Activated naive CD8-positive, alpha-beta T cell treated with anti-CD3 and anti-CD28 coated beads, Interleukin-2, amount 10 ng/mL, durations not matched to agents 7 days and 5 days (primary cell): ENCODE measurements at regions not wholly inside any gene's neighbourhood (a gene's known extent, or its start where the extent isn't known, plus 50 kb on each side); places are given as distances from the start of the nearest gene placed in this dataset.
"Not testable (repeated sequence)": the region's sequence is repeated elsewhere in the genome, so short reads cannot be mapped to it uniquely, and the experiment has no call there.

Experiments
- ATAC-seq: fragments of 150-1000 bp; cut with Tn5 transposase; one replicate; pipeline ENCODE4 v1.10.0; 2021; ENCODE audit warnings: low read depth, moderate library complexity
- POLR2A ChIA-PET: fragments of 350-600 bp; sonication (Branson Sonifier 250); formaldehyde crosslinking; loops from one replicate; lab custom pipeline; 2021; ENCODE audit warnings: antibody characterized with exemption; lab: Charles Lee
- DNase-seq: peaks from one replicate; pipeline ENCODE4 v3.0.0; 2021
- H3K27ac Mint-ChIP-seq: one replicate; pipeline ENCODE4 v1.8.0; 2022; ENCODE audit warnings: mild to moderate bottlenecking, mixed read lengths
- H3K27me3 Mint-ChIP-seq: one replicate; pipeline ENCODE4 v1.8.0; 2022; ENCODE audit warnings: mild to moderate bottlenecking, moderate library complexity, mixed read lengths
- H3K36me3 Mint-ChIP-seq: one replicate; pipeline ENCODE4 v1.8.0; 2021; ENCODE audit warnings: mild to moderate bottlenecking, mixed read lengths
- H3K4me1 Mint-ChIP-seq: one replicate; pipeline ENCODE4 v1.8.0; 2021; ENCODE audit warnings: mixed read lengths
- H3K4me3 Mint-ChIP-seq: one replicate; pipeline ENCODE4 v1.8.0; 2022; ENCODE audit warnings: mild to moderate bottlenecking, moderate library complexity, mixed read lengths
- H3K9me3 Mint-ChIP-seq: one replicate; pipeline ENCODE4 v1.8.0; 2021; ENCODE audit warnings: mixed read lengths

DNA sequence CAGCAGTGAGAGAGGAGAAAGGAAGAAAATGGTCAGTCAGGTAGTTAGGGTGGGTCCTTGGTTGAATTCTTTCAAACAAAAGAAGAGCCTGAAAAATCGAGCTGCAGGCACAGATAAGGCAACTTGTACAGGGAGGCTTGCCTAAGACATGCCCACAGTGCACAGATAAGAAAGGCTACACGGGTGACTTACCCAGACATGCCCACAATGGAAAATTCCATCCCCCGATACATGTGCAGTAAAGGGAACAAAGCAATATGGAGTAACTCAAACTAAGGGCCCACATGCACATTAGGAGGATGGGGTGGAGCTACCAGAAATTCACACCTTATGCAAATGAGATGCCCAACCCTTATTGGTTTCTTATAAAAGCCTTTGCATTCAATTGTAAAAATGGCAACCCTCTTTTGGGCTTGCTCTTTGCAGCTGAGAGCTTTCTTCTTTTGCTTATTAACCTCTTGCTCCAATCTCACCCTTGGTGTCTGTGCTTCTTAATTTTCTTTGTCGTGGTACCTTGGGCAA, 110.3 kb upstream of the RMP24 start:
- H3K27me3 Mint-ChIP-seq = no peaks in the 10 kb centered on the region
- H3K9me3 Mint-ChIP-seq = no peaks in the 10 kb centered on the region
- no peak overlapping the region for H3K4me3 Mint-ChIP-seq
- H3K36me3 Mint-ChIP-seq = no peaks in the 10 kb centered on the region
- H3K4me1 Mint-ChIP-seq = peaks cover 3% of the 10 kb centered on the region
- no peak overlapping the region for H3K27ac Mint-ChIP-seq
- POLR2A ChIA-PET = no interaction called here
- DNase-seq (no peak), ATAC-seq (no peak)

DNA sequence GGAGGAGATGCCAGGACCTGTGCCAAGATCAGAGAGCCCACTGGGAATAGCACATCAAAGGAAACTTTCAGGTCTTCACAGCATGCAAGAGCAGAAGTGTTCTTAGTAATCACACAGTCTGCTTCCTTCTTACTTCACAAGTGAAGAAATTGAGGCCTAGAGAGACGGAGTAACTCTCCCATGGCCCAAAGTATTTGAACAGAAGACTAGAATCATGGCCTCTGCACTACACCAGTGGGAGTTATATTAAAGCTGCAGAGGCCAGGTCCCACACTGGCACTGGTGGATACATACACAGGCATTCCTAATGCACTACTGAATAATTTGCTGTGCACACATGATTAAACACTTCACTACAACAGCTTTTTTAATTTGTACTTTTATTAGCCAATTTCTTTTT, 107.6 kb upstream of the RMP24 start:
- Mint-ChIP-seq H3K9me3 (no peaks in the 10 kb centered on the region), H3K36me3 (no peaks in the 10 kb centered on the region), H3K4me3 (no peak overlapping the region), H3K27me3 (peaks cover 5% of the 10 kb centered on the region), H3K4me1 (peaks cover 3% of the 10 kb centered on the region), H3K27ac (no peak overlapping the region)
- no peak for DNase-seq
- no peak for ATAC-seq
- POLR2A ChIA-PET = no interaction called here

DNA sequence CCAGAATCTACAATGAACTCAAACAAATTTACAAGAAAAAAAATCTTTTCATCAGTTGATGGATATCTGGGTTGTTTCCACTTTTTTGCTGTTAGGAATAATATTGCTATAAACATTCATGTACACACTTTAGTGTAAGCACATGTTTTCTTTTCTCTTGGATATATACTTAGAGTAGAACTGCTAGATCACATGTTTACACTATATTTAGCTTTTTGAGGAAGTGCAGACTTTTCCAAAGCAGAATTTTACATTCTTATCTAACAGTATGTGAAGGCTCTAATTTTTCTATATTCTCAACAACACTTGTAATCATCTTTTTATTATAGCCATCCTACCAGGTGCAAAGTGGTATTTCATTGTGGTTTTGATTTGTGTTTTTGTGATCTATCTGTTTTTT, 103.6 kb upstream of the RMP24 start:
- no peak for DNase-seq
- peaks cover 11% of the 10 kb centered on the region for H3K27me3 Mint-ChIP-seq
- POLR2A ChIA-PET = no interaction called here
- no peaks in the 10 kb centered on the region for H3K36me3 Mint-ChIP-seq
- H3K27ac Mint-ChIP-seq = no peak overlapping the region
- H3K9me3 Mint-ChIP-seq = no peaks in the 10 kb centered on the region
- no peaks in the 10 kb centered on the region for H3K4me1 Mint-ChIP-seq
- no peak for ATAC-seq
- H3K4me3 Mint-ChIP-seq = no peak overlapping the region

DNA sequence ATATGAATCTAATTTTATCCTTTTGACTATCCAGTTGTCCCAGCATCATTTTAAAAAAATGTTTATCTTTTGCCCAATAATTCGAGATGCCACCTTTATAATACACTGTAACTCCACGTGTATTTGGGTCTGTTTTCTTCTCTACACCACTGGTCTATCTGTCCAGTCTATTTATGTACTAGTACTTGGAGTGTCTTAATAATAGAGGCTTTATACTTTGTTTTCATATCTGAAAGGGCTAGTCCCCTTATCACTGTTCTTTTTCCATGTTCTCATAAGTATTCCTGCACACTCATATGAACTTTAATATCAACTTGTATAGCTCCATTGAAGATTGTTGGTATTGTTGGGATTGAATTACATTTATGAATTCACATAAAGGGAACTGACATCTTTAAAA, 101.1 kb upstream of the RMP24 start:
- peaks cover 12% of the 10 kb centered on the region for H3K27me3 Mint-ChIP-seq
- no peaks in the 10 kb centered on the region for H3K4me1 Mint-ChIP-seq
- POLR2A ChIA-PET = no interaction called here
- no peak overlapping the region for H3K27ac Mint-ChIP-seq
- DNase-seq = no peak
- H3K36me3 Mint-ChIP-seq = no peaks in the 10 kb centered on the region
- no peak for ATAC-seq
- no peak overlapping the region for H3K4me3 Mint-ChIP-seq
- H3K9me3 Mint-ChIP-seq = no peaks in the 10 kb centered on the region

DNA sequence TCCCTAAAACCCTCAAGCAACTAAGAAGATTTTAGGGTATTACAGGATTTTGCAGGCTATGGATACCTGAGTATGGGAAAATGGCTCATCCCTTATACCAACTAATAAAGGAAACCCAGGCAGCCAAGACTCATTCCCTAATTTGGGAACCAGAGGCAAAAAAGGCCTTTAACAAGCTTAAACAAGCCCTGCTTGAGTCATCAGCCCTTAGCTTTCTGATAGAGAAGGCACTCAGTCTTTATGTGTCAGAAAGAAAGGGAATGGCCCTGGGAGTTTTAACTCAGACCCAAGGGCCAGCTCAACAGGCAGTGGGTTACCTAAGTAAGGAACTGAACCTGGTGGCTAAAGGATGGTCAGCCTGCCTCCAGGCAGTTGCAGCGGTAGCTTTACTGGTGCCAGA, 96.9 kb upstream of the RMP24 start:
- DNase-seq = no peak
- POLR2A ChIA-PET = no interaction called here
- no peak overlapping the region for H3K4me3 Mint-ChIP-seq
- no peaks in the 10 kb centered on the region for H3K9me3 Mint-ChIP-seq
- H3K36me3 Mint-ChIP-seq = no peaks in the 10 kb centered on the region
- no peak for ATAC-seq
- H3K27ac Mint-ChIP-seq = no peak overlapping the region
- no peaks in the 10 kb centered on the region for H3K4me1 Mint-ChIP-seq
- H3K27me3 Mint-ChIP-seq = peaks cover 14% of the 10 kb centered on the region

DNA sequence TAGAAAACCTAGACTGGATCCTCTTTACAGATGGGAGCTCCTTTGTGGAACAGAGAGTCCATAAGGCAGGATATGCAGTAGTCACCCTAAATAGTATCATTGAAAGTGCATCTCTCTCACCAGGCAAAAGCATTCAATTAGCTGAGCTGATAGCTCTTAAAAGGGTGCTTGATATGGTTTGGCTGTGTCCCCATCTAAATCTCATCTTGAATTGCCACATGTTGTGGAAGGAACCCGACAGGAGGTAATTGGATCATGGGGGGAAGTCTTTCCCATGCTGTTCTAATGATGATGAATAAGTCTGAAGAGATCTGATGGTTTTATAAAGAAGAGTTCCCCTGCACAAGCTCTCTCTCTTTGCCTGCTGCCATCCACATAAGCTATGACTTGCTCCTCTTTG, 96.2 kb upstream of the RMP24 start:
- no peaks in the 10 kb centered on the region for H3K4me1 Mint-ChIP-seq
- H3K4me3 Mint-ChIP-seq = no peak overlapping the region
- ATAC-seq (no peak), DNase-seq (no peak)
- peaks cover 11% of the 10 kb centered on the region for H3K27me3 Mint-ChIP-seq
- no peak overlapping the region for H3K27ac Mint-ChIP-seq
- POLR2A ChIA-PET = no interaction called here
- H3K36me3 Mint-ChIP-seq = no peaks in the 10 kb centered on the region
- H3K9me3 Mint-ChIP-seq = no peaks in the 10 kb centered on the region

DNA sequence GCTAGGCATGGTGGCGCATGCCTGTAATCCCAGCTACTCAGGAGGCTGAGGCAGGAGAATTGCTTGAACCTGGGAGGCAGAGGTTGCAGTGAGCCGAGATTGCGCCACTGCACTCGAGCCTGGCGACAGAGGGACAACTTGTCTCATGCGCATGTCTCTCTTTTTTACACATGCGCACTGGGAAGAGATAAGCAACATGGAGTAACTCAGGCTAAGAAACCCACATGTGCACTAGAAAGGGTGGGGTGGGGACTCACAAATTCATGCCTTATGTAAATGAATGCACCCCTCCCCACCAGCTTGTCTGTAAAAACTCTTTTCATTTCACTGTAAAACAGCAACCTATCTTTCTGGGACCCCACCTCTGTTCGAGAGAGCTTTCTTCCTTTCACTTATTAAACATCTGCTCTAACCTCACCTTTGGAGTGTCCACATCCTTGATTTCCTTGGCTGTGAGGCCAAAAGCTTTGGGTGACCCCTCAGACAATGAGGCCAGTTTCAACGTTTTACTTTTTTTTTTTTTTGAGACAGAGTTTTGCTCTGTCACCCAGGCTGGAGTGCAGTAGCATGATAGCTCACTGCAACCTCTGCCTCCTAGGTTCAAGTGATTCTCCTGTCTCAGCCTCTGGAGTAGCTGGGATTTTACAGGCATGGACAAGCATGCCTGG, 91.6 kb upstream of the RMP24 start:
- Mint-ChIP-seq H3K4me1 (no peaks in the 10 kb centered on the region), H3K4me3 (no peak overlapping the region), H3K27ac (no peak overlapping the region), H3K36me3 (no peaks in the 10 kb centered on the region), H3K27me3 (peaks cover 8% of the 10 kb centered on the region), H3K9me3 (no peaks in the 10 kb centered on the region)
- DNase-seq = no peak
- POLR2A ChIA-PET = no interaction called here
- no peak for ATAC-seq

DNA sequence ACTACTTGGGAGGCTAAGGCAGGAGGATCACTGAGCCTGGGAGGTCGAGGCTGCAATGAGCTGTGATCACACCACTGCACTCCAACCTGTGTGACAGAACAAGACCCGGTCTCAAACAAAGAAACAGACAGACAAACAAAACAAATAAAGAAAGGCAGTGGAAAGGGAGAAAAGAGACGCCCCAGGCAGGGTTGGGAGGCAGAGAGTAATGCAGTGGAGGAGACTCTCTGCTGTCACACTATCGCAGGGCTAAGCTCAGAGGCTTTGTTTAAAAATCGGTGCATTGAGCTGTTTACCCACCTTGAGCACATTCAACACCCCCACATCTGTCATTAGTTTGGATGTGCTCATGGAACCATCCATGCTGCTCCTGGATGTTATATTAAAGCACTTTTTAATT, 84.2 kb upstream of the RMP24 start:
- ATAC-seq = no peak
- no peak overlapping the region for H3K27ac Mint-ChIP-seq

DNA sequence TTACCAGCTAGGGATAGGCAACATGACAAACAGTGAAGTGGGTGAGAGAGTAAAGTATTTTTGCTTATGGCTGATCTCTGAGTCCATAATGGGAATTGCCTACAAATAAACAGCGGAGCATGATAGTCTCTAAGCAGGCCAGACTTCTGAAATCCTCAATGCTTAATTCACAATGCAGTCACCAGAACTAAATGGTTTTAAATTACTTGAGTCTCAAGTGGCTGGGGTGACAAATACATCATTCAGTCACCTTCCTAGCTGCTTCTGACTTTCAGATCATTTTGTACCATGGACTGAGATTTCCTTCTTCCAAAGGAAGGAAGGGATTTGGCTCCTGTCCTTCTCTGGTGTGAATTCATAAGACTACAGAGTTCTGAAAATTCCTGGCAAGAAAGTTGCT, 82.8 kb upstream of the RMP24 start:
- no peak overlapping the region for H3K4me3 Mint-ChIP-seq
- no peaks in the 10 kb centered on the region for H3K9me3 Mint-ChIP-seq
- no peak for DNase-seq
- H3K27ac Mint-ChIP-seq = no peak overlapping the region
- POLR2A ChIA-PET = no interaction called here
- H3K27me3 Mint-ChIP-seq = peaks cover 16% of the 10 kb centered on the region
- ATAC-seq = no peak
- H3K36me3 Mint-ChIP-seq = no peaks in the 10 kb centered on the region
- H3K4me1 Mint-ChIP-seq = no peaks in the 10 kb centered on the region

More for the DNA sequence above, 84.2 kb upstream of the RMP24 start:
- Mint-ChIP-seq H3K36me3 (no peaks in the 10 kb centered on the region), H3K9me3 (no peaks in the 10 kb centered on the region), H3K4me1 (no peaks in the 10 kb centered on the region), H3K27me3 (peaks cover 14% of the 10 kb centered on the region), H3K4me3 (no peak overlapping the region)
- POLR2A ChIA-PET = no interaction called here
- no peak for DNase-seq

DNA sequence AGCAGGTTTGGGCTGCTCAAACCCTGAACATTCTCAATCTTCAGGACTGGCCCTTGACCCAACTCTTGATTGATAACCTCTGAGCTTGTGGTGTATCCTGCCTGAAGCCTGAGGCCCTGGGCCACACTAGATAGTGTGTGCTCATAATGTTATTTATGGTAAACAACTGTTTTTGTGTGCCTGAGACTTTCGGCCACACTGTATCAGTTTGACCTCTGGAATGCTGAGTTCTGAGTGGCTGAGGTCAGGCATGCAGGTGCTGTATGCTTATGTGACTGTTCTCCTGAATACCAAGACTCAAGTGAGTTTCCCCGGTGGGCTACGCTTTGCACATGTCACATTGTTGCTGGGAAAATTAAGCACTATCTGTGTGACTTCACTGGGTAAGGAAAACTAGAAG, 82.2 kb upstream of the RMP24 start:
- POLR2A ChIA-PET = no interaction called here
- H3K4me1 Mint-ChIP-seq = no peaks in the 10 kb centered on the region
- DNase-seq (no peak), ATAC-seq (no peak)
- no peak overlapping the region for H3K4me3 Mint-ChIP-seq
- H3K27me3 Mint-ChIP-seq = peaks cover 16% of the 10 kb centered on the region
- no peaks in the 10 kb centered on the region for H3K9me3 Mint-ChIP-seq
- H3K27ac Mint-ChIP-seq = no peak overlapping the region
- H3K36me3 Mint-ChIP-seq = no peaks in the 10 kb centered on the region

DNA sequence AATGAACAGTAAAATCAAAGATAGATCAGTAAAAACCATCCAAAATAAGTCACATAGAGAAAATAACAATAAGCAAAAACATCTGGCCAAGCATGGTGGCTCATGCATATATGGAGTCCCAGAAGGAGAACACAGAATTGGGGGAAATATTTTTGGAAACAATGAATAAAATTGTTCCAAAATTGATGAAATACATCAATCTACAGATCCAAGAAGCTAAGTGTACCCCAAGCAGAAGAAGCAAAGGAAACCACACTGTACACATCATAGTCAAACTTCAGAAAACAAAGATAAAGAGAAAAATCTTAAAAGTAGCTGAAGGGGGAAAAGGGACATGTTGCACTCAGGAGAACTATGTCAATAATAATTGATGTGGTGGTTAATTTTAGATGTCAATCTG, 80.4 kb upstream of the RMP24 start:
- Mint-ChIP-seq H3K27me3 (peaks cover 16% of the 10 kb centered on the region), H3K4me1 (no peaks in the 10 kb centered on the region), H3K27ac (no peak overlapping the region), H3K9me3 (peaks cover 2% of the 10 kb centered on the region), H3K36me3 (no peaks in the 10 kb centered on the region), H3K4me3 (no peak overlapping the region)
- ATAC-seq (no peak), DNase-seq (no peak)
- POLR2A ChIA-PET = no interaction called here

DNA sequence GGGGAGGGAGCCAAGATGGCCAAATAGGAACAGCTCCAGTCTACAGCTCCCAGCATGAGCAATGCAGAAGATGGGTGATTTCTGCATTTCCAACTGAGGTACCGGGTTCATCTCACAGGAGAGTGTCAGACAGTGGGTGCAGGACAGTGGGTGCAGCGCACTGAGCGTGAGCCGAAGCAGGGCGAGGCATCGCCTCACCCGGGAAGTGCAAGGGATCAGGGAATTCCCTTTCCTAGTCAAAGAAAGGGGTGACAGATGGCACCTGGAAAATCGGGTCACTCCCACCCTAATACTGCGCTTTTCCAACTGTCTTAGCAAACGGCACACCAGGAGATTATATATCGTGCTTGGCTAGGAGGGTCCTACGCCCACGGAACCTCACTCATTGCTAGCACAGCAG, 75.0 kb upstream of the RMP24 start:
- H3K36me3 Mint-ChIP-seq, POLR2A ChIA-PET, H3K4me1 Mint-ChIP-seq, ATAC-seq, H3K4me3 Mint-ChIP-seq, H3K9me3 Mint-ChIP-seq, DNase-seq, H3K27ac Mint-ChIP-seq: not testable (repeated sequence)
- H3K27me3 Mint-ChIP-seq = peaks cover 11% of the 10 kb centered on the region

DNA sequence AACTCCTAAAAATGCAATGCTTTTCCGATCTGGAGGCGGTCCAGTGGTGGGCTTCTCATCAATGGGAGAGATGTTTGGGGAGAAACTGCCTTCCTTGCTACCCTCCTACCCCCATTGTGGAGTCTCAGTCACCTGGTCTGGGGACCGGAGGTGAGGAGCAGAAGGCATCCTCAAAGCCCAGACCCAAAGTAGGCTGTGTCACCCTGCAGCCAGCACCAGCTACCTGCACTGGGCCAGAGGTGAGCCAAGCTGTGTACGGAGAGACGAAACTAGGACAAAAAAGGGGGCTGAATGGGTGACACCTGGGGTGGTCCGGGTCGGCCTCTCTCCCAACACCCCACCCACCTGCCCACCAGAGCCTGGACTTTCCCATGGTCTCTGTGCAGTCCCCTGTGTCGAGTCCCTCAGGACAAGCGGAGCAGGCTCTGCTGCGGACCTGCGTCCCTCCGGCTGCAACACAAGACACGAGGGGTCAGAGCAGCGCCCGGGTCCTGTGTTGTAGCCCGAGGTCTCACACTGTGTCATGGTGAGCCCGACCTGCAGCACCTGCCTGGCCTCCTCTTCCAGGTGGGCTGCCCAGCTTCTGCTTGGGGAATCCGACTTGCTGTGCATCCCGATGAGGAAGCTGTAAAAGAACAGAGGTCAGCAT, 68.0 kb upstream of the RMP24 start:
- H3K4me3 Mint-ChIP-seq = no peak overlapping the region
- no peaks in the 10 kb centered on the region for H3K36me3 Mint-ChIP-seq
- POLR2A ChIA-PET = no interaction called here
- no peaks in the 10 kb centered on the region for H3K27me3 Mint-ChIP-seq
- no peak for ATAC-seq
- no peak for DNase-seq
- H3K27ac Mint-ChIP-seq = no peak overlapping the region
- H3K9me3 Mint-ChIP-seq = peaks cover 4% of the 10 kb centered on the region
- H3K4me1 Mint-ChIP-seq = no peaks in the 10 kb centered on the region

DNA sequence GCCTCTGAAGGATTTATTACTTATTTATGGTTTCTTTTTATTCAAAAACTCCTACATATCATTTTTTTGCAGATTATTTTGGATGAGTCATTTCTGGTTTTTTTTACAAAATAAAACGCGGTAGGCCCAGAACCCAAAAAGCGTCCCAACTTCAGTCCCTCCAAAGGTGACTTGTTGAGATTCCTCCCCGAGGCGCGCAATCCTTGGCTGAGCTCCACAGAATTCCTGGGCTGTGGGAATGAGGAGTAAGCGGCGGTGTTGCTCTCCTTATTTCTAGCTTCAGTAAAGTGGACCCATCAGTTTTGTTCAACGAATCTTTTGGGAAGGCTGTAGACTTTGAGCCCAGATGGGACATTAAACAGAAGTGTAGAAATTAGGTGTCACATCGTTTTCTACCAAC, 67.0 kb upstream of the RMP24 start:
- POLR2A ChIA-PET = no interaction called here
- ATAC-seq (no peak), DNase-seq (no peak)
- Mint-ChIP-seq H3K4me1 (no peaks in the 10 kb centered on the region), H3K9me3 (peaks cover 4% of the 10 kb centered on the region), H3K36me3 (no peaks in the 10 kb centered on the region), H3K27me3 (no peaks in the 10 kb centered on the region), H3K4me3 (no peak overlapping the region), H3K27ac (no peak overlapping the region)
